MCF 10A (cell line): ENCODE measurements at regions not wholly inside any gene's neighbourhood (a gene's known extent, or its start where the extent isn't known, plus 50 kb on each side); places are given as distances from the start of the nearest gene placed in this dataset.

ENCODE experiments used
- BruUV-seq: library from RNA; stranded (reverse); fragments of 400-500 nt; replicated peaks from 2 replicates; lab custom pipeline; 2021; lab: Mats Ljungman, UMichigan
- CTCF ChIA-PET: fragments of 300-600 bp; sonication (Branson Sonifier 250); formaldehyde crosslinking; extraction: SDS; loops from one replicate; lab custom pipeline; 2021; ENCODE audit warnings: antibody characterized with exemption, inconsistent platforms; lab: Yijun Ruan, JAX
- POLR2A ChIA-PET: fragments of 300-600, 350-650 bp; sonication (Branson Sonifier 250); formaldehyde crosslinking; extraction: SDS; loops from one replicate; lab custom pipeline; 2020; ENCODE audit warnings: antibody characterized with exemption, inconsistent platforms; lab: Yijun Ruan, JAX
- DNase-seq: peaks from one replicate; pipeline ENCODE4 v3.0.0-alpha.2; 2018; ENCODE audit not compliant: unreplicated experiment
- H3K27ac Mint-ChIP-seq: one replicate; pipeline ENCODE4 v1.8.0; 2022; ENCODE audit warnings: mild to moderate bottlenecking, low read depth, mixed read lengths; ENCODE audit not compliant: unreplicated experiment
- H3K27me3 Mint-ChIP-seq: one replicate; pipeline ENCODE4 v1.8.0; 2022; ENCODE audit warnings: mixed read lengths; ENCODE audit not compliant: insufficient read depth, unreplicated experiment
- H3K36me3 Mint-ChIP-seq: one replicate; pipeline ENCODE4 v1.8.0; 2022; ENCODE audit warnings: mild to moderate bottlenecking, moderate library complexity, mixed read lengths; ENCODE audit not compliant: insufficient read depth, unreplicated experiment
- H3K4me1 Mint-ChIP-seq: one replicate; pipeline ENCODE4 v1.8.0; 2022; ENCODE audit warnings: mixed read lengths; ENCODE audit not compliant: insufficient read depth, unreplicated experiment
- H3K4me3 Mint-ChIP-seq: one replicate; pipeline ENCODE4 v1.8.0; 2022; ENCODE audit warnings: mild to moderate bottlenecking, moderate library complexity, mixed read lengths; ENCODE audit not compliant: unreplicated experiment
- H3K9me3 Mint-ChIP-seq: one replicate; pipeline ENCODE4 v1.8.0; 2022; ENCODE audit warnings: mixed read lengths; ENCODE audit not compliant: unreplicated experiment
- CTCF ChIP-seq: fragments of 200-600 bp; IDR thresholded peaks from one replicate; pipeline ENCODE4 v1.8.0; 2022; ENCODE audit warnings: antibody characterized with exemption, mild to moderate bottlenecking; ENCODE audit not compliant: unreplicated experiment
- intact Hi-C: fragments of 100-400 bp; cut with micrococcal nuclease; formaldehyde crosslinking; loops from 2 replicates; pipeline ENCODE4 v1.14.1; 2022

GRCh38 chrX:128294198-128294597 is 242.0 kb upstream of the ACTRT1 start:
- Mint-ChIP-seq H3K27me3 (no peaks in the 10 kb centered on the region), H3K27ac (no peak overlapping the region), H3K4me1 (no peaks in the 10 kb centered on the region), H3K9me3 (no peaks in the 10 kb centered on the region), H3K4me3 (no peak overlapping the region), H3K36me3 (no peaks in the 10 kb centered on the region)
- BruUV-seq = no TSS peak
- DNase-seq = no peak
- intact Hi-C loops = no loop called here
- no peak for TF ChIP-seq CTCF
- ChIA-PET CTCF (no interaction called here), POLR2A (no interaction called here)

- POLR2A ChIA-PET = no interaction called here
- no peak overlapping the region for H3K4me3 Mint-ChIP-seq
Measured at GRCh38 chrX:128287693-128288092, 235.5 kb upstream of the ACTRT1 start.

GRCh38 chrX:128250621-128251020 is 198.4 kb upstream of the ACTRT1 start:
- H3K4me1 Mint-ChIP-seq = no peaks in the 10 kb centered on the region
- H3K36me3 Mint-ChIP-seq = no peaks in the 10 kb centered on the region
- ChIA-PET CTCF (interaction anchor here (0.8 to 2.6 kb wide), 2 partner anchors 267 to 530 kb away, joined by 3 to 11 read pairs; no protein-coding TSS in a partner anchor), POLR2A (no interaction called here)
- BruUV-seq = no TSS peak
- no peak for DNase-seq
- H3K27ac Mint-ChIP-seq = no peak overlapping the region
- no peak for TF ChIP-seq CTCF
- H3K9me3 Mint-ChIP-seq = peaks cover 11% of the 10 kb centered on the region
- intact Hi-C loops = loop anchor here (1.0 to 10.0 kb wide), 3 partner anchors 268 to 724 kb away; no protein-coding TSS in a partner anchor
- H3K27me3 Mint-ChIP-seq = no peaks in the 10 kb centered on the region
- no peak overlapping the region for H3K4me3 Mint-ChIP-seq

More at GRCh38 chrX:128287693-128288092, 235.5 kb upstream of the ACTRT1 start:
- BruUV-seq = no TSS peak
- peaks cover 7% of the 10 kb centered on the region for H3K9me3 Mint-ChIP-seq
- TF ChIP-seq CTCF = no peak
- CTCF ChIA-PET = no interaction called here
- H3K27ac Mint-ChIP-seq = no peak overlapping the region
- no peaks in the 10 kb centered on the region for H3K27me3 Mint-ChIP-seq
- no peaks in the 10 kb centered on the region for H3K4me1 Mint-ChIP-seq
- peak; percentile 41 for DNase-seq
- intact Hi-C loops = no loop called here
- H3K36me3 Mint-ChIP-seq = no peaks in the 10 kb centered on the region

GRCh38 chrX:128216364-128216763 is 164.2 kb upstream of the ACTRT1 start:
- no TSS peak for BruUV-seq
- intact Hi-C loops = no loop called here
- POLR2A ChIA-PET = no interaction called here
- DNase-seq = no peak
- no peak overlapping the region for H3K27ac Mint-ChIP-seq
- no peak for TF ChIP-seq CTCF
- H3K4me3 Mint-ChIP-seq = no peak overlapping the region
- no peaks in the 10 kb centered on the region for H3K36me3 Mint-ChIP-seq
- peaks cover 18% of the 10 kb centered on the region for H3K9me3 Mint-ChIP-seq
- H3K4me1 Mint-ChIP-seq = no peaks in the 10 kb centered on the region
- CTCF ChIA-PET = no interaction called here
- no peaks in the 10 kb centered on the region for H3K27me3 Mint-ChIP-seq
